NCI-H345 treated with DMSO at 0.1 percent for 48 hours (cell line): ENCODE measurements at regions not wholly inside any gene's neighbourhood (a gene's known extent, or its start where the extent isn't known, plus 50 kb on each side); places are given as distances from the start of the nearest gene placed in this dataset.
"Not testable (repeated sequence)": the region's sequence is repeated elsewhere in the genome, so short reads cannot be mapped to it uniquely, and the experiment has no call there.

Source experiments
- DNase-seq: peaks from one replicate; lab custom pipeline; 2025; ENCODE audit not compliant: unreplicated experiment; lab: John Stamatoyannopoulos, UW

GRCh38 chr10:84007482-84007881 is 131.8 kb upstream of the GHITM start:
- DNase-seq, result no peak

- no peak for DNase-seq
Measured at GRCh38 chr10:84008878-84009277, 130.4 kb upstream of the GHITM start.

- DNase-seq, result no peak
Measured at GRCh38 chr10:84012431-84012830, 126.9 kb upstream of the GHITM start.

- no peak for DNase-seq
Measured at GRCh38 chr10:84012831-84013458, 126.4 kb upstream of the GHITM start.

- no peak for DNase-seq
Measured at GRCh38 chr10:84015877-84016595, 123.3 kb upstream of the GHITM start.

GRCh38 chr10:84018826-84019225 is 120.5 kb upstream of the GHITM start:
- no peak for DNase-seq

- DNase-seq, result not testable (repeated sequence)
Measured at GRCh38 chr10:84019854-84020458, 119.4 kb upstream of the GHITM start.

- DNase-seq, result no peak
Measured at GRCh38 chr10:84026821-84027257, 112.5 kb upstream of the GHITM start.

GRCh38 chr10:84029840-84030239 is 109.5 kb upstream of the GHITM start:
- no peak for DNase-seq

- DNase-seq, result no peak
Measured at GRCh38 chr10:84038035-84038434, 101.3 kb upstream of the GHITM start.

- no peak for DNase-seq
Measured at GRCh38 chr10:84039957-84040356, 99.4 kb upstream of the GHITM start.

- no peak for DNase-seq
Measured at GRCh38 chr10:84047258-84048010, 91.9 kb upstream of the GHITM start.

- no peak for DNase-seq
Measured at GRCh38 chr10:84049645-84050011, 89.7 kb upstream of the GHITM start.

GRCh38 chr10:84053626-84054025 is 85.7 kb upstream of the GHITM start:
- DNase-seq, result no peak

- no peak for DNase-seq
Measured at GRCh38 chr10:84054743-84055142, 84.6 kb upstream of the GHITM start.

- DNase-seq, result no peak
Measured at GRCh38 chr10:84059526-84059925, 79.8 kb upstream of the GHITM start.

- no peak for DNase-seq
Measured at GRCh38 chr10:84063440-84063839, 75.9 kb upstream of the GHITM start.

GRCh38 chr10:84065804-84066601 is 73.3 kb upstream of the GHITM start:
- DNase-seq, result no peak

GRCh38 chr10:84074521-84074920 is 64.8 kb upstream of the GHITM start:
- no peak for DNase-seq

- no peak for DNase-seq
Measured at GRCh38 chr10:84075226-84076046, 63.9 kb upstream of the GHITM start.
